DOHH2 (cell line): ENCODE measurements at regions not wholly inside any gene's neighbourhood (a gene's known extent, or its start where the extent isn't known, plus 50 kb on each side); places are given as distances from the start of the nearest gene placed in this dataset.

Source experiments
- CTCF ChIP-seq: fragments of 200-600 bp; sonication (generic); IDR thresholded peaks from one replicate; pipeline ENCODE4 v1.5.1; 2014; ENCODE audit warnings: antibody characterized with exemption, mild to moderate bottlenecking, low read depth, low read length; ENCODE audit not compliant: poor library complexity, severe bottlenecking
- EZH2phosphoT487 ChIP-seq: fragments of 200-600 bp; sonication (generic); IDR thresholded peaks from 2 replicates; pipeline ENCODE4 v1.6.1; 2017; ENCODE audit warnings: borderline replicate concordance, mild to moderate bottlenecking, antibody characterized with exemption, low read length, moderate library complexity, mixed read lengths

GRCh38 chr20:58109918-58110635, 118.4 kb downstream of the ANKRD60 start:
- TF ChIP-seq CTCF (no peak), EZH2phosphoT487 (no peak)
